ENCODE measurements at regions not wholly inside any gene's neighbourhood (a gene's known extent, or its start where the extent isn't known, plus 50 kb on each side); places are given as distances from the start of the nearest gene placed in this dataset.

DNA sequence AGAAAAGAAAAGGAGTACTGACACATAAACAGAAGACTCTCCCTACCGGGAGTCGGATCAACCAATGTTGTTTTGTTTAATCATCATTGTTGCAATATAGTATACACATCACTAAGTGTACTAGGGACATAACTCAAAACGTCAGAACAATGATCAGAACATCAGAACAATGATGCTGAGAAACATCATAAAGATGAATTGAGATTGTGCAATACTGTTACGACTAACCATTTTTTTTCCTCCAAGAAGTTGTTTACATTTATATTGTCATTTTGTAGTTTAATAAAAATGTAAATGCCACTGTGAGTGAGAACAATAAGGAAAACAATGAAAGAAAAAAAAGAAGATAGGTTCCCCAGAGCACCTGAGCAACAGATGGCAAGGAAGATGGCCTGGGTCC lies 663.1 kb upstream of the PCDH15 start:
- DNase-seq, result no peak
- Histone ChIP-seq H4K8ac (ENCODE audit: low read length) (no peak overlapping the region), H3K9ac (ENCODE audit: low read length) (no peak overlapping the region), H4K91ac (ENCODE audit: low read length) (no peak overlapping the region), H2BK120ac (ENCODE audit: low read depth, low read length) (no peak overlapping the region), H3K4me2 (ENCODE audit: low read length, poor library complexity, severe bottlenecking) (no peak overlapping the region), H3K27ac (ENCODE audit: low read length, poor library complexity, severe bottlenecking) (no peak overlapping the region), H2BK12ac (ENCODE audit: low read length in 2 of 2) (no peak overlapping the region), H3K14ac (ENCODE audit: low read length in 2 of 2) (no peak overlapping the region), H2BK5ac (ENCODE audit: low read depth, low read length, poor library complexity, severe bottlenecking) (no peak overlapping the region), H3K23ac (ENCODE audit: low read length in 2 of 2) (no peak overlapping the region), H3K4ac (ENCODE audit: low read depth in 1 of 2, low read length in 2 of 2) (no peak overlapping the region), H2AK5ac (ENCODE audit: low read length, severe bottlenecking) (no peak overlapping the region), H3K79me1 (replicated peaks; ENCODE audit: low read length, poor library complexity, severe bottlenecking) (no peaks in the 10 kb centered on the region), H3K27me3 (ENCODE audit: control insufficient read depth in 1 of 2, insufficient read depth in 1 of 2, low read length in 2 of 2) (no peaks in the 10 kb centered on the region), H3K9me3 (ENCODE audit: control insufficient read depth, low read length) (no peaks in the 10 kb centered on the region), H3K18ac (ENCODE audit: low read depth in 1 of 2, low read length in 2 of 2) (no peak overlapping the region), H2BK15ac (ENCODE audit: low read depth, poor library complexity, severe bottlenecking) (no peak overlapping the region), H2AFZ (ENCODE audit: low read depth, low read length) (no peak overlapping the region), H3K4me3 (ENCODE audit: insufficient read depth in 1 of 2, low read depth in 1 of 2, low read length in 2 of 2) (no peak overlapping the region), H3K4me1 (ENCODE audit: control insufficient read depth, insufficient read depth, low read depth, low read length) (no peaks in the 10 kb centered on the region), H3K36me3 (ENCODE audit: control insufficient read depth in 1 of 2, insufficient read depth in 2 of 2, low read depth in 1 of 2, low read length in 2 of 2) (no peaks in the 10 kb centered on the region)
- no CpG with 5 or more reads among the region's 4 CpGs for WGBS

DNA sequence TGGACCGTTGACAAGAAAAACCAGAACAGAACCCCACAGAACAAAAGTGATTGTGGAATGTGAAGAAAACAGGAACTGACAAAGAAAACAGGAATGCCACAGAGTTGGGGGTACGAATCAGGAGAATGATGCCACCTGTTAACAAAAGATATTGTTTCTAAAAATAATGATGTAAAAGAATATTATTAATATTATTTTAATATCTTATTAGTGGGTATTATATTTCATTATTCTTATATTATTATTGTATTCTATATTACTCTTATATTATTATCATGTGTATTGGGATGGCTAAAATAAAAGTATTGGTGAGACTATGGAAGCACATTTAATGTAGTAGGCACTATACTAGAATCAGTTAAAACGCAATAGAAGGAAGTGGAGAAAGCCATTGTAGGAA lies 659.0 kb upstream of the PCDH15 start:
- Histone ChIP-seq H3K18ac (ENCODE audit: low read depth in 1 of 2, low read length in 2 of 2) (no peak overlapping the region), H3K4me3 (ENCODE audit: insufficient read depth in 1 of 2, low read depth in 1 of 2, low read length in 2 of 2) (no peak overlapping the region), H2BK15ac (ENCODE audit: low read depth, poor library complexity, severe bottlenecking) (no peak overlapping the region), H3K79me1 (replicated peaks; ENCODE audit: low read length, poor library complexity, severe bottlenecking) (no peaks in the 10 kb centered on the region), H3K27ac (ENCODE audit: low read length, poor library complexity, severe bottlenecking) (no peak overlapping the region), H2AFZ (ENCODE audit: low read depth, low read length) (no peak overlapping the region), H3K36me3 (ENCODE audit: control insufficient read depth in 1 of 2, insufficient read depth in 2 of 2, low read depth in 1 of 2, low read length in 2 of 2) (no peaks in the 10 kb centered on the region), H3K27me3 (ENCODE audit: control insufficient read depth in 1 of 2, insufficient read depth in 1 of 2, low read length in 2 of 2) (no peaks in the 10 kb centered on the region), H3K4me2 (ENCODE audit: low read length, poor library complexity, severe bottlenecking) (no peak overlapping the region), H3K14ac (ENCODE audit: low read length in 2 of 2) (no peak overlapping the region), H2AK5ac (ENCODE audit: low read length, severe bottlenecking) (no peak overlapping the region), H4K91ac (ENCODE audit: low read length) (no peak overlapping the region), H2BK120ac (ENCODE audit: low read depth, low read length) (no peak overlapping the region), H2BK5ac (ENCODE audit: low read depth, low read length, poor library complexity, severe bottlenecking) (no peak overlapping the region), H3K9me3 (ENCODE audit: control insufficient read depth, low read length) (no peaks in the 10 kb centered on the region), H2BK12ac (ENCODE audit: low read length in 2 of 2) (no peak overlapping the region), H3K4ac (ENCODE audit: low read depth in 1 of 2, low read length in 2 of 2) (no peak overlapping the region), H4K8ac (ENCODE audit: low read length) (no peak overlapping the region), H3K4me1 (ENCODE audit: control insufficient read depth, insufficient read depth, low read depth, low read length) (no peaks in the 10 kb centered on the region), H3K9ac (ENCODE audit: low read length) (no peak overlapping the region), H3K23ac (ENCODE audit: low read length in 2 of 2) (no peak overlapping the region)
- no peak for DNase-seq
- WGBS, result 84% methylated on average over 2 of the region's 3 CpGs

DNA sequence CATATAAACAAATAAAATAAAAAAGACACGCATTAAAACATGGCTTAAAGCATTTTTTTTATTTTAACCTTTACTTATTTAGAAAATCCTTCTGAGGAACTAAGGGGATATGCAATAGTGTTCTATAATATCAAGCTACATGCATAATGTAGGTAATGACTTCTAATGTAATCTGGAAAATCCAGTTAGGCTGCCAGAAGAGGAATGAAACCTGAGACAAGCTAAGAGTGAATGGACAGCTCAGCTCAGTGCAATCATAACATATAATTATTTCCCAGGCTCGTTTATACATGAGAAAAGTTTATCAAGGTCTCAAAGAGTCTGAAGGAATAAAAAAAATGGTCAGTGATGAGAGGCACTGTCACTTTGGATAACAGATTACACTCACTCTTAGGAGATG lies 649.0 kb upstream of the PCDH15 start:
- no peak overlapping the region for H2BK120ac ChIP-seq (ENCODE audit: low read depth, low read length)
- no peak overlapping the region for H3K27ac ChIP-seq (ENCODE audit: low read length, poor library complexity, severe bottlenecking)
- H3K4me3 ChIP-seq (ENCODE audit: insufficient read depth in 1 of 2, low read depth in 1 of 2, low read length in 2 of 2), result no peak overlapping the region
- H3K23ac ChIP-seq (ENCODE audit: low read length in 2 of 2), result no peak overlapping the region
- no peaks in the 10 kb centered on the region for H3K79me1 ChIP-seq (replicated peaks; ENCODE audit: low read length, poor library complexity, severe bottlenecking)
- H2BK15ac ChIP-seq (ENCODE audit: low read depth, poor library complexity, severe bottlenecking), result no peak overlapping the region
- no peak overlapping the region for H2AFZ ChIP-seq (ENCODE audit: low read depth, low read length)
- H4K8ac ChIP-seq (ENCODE audit: low read length), result no peak overlapping the region
- WGBS, result no CpG with 5 or more reads among the region's 2 CpGs
- DNase-seq, result no peak
- no peaks in the 10 kb centered on the region for H3K27me3 ChIP-seq (ENCODE audit: control insufficient read depth in 1 of 2, insufficient read depth in 1 of 2, low read length in 2 of 2)
- no peak overlapping the region for H3K9ac ChIP-seq (ENCODE audit: low read length)
- no peak overlapping the region for H2BK5ac ChIP-seq (ENCODE audit: low read depth, low read length, poor library complexity, severe bottlenecking)
- H2AK5ac ChIP-seq (ENCODE audit: low read length, severe bottlenecking), result no peak overlapping the region
- no peak overlapping the region for H3K18ac ChIP-seq (ENCODE audit: low read depth in 1 of 2, low read length in 2 of 2)
- no peaks in the 10 kb centered on the region for H3K36me3 ChIP-seq (ENCODE audit: control insufficient read depth in 1 of 2, insufficient read depth in 2 of 2, low read depth in 1 of 2, low read length in 2 of 2)
- no peak overlapping the region for H3K4ac ChIP-seq (ENCODE audit: low read depth in 1 of 2, low read length in 2 of 2)
- H3K4me1 ChIP-seq (ENCODE audit: control insufficient read depth, insufficient read depth, low read depth, low read length), result no peaks in the 10 kb centered on the region
- H3K4me2 ChIP-seq (ENCODE audit: low read length, poor library complexity, severe bottlenecking), result no peak overlapping the region
- no peaks in the 10 kb centered on the region for H3K9me3 ChIP-seq (ENCODE audit: control insufficient read depth, low read length)
- H2BK12ac ChIP-seq (ENCODE audit: low read length in 2 of 2), result no peak overlapping the region
- H4K91ac ChIP-seq (ENCODE audit: low read length), result no peak overlapping the region
- no peak overlapping the region for H3K14ac ChIP-seq (ENCODE audit: low read length in 2 of 2)

DNA sequence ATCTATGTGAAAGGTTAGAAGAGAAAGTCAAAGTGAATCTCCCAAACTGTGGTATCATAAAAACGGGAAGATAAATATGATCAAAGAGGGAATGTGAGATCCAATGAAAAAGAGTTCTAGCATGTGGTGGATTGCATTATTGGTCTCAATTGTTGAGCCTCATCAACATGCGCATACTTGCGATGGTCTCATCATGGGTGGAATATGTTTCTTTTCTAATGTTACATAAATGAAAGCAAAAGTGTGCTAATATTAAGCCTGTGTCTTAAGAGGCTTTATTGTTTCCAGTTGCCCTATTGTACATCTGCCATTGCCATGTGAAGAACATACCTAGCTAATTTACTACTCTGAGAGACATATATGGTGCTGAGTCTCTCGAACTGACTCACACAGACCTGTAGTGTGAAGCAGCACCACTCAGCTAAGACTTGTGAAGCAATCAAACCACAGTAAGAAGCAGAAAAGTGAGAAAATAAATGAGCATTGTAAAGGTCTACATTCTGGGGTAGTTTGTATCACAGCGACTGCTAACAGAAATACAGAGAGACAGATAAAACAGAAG lies 645.5 kb upstream of the PCDH15 start:
- DNase-seq, result no peak
- Histone ChIP-seq H2AFZ (ENCODE audit: low read depth, low read length) (no peak overlapping the region), H3K4me2 (ENCODE audit: low read length, poor library complexity, severe bottlenecking) (no peak overlapping the region), H2BK5ac (ENCODE audit: low read depth, low read length, poor library complexity, severe bottlenecking) (no peak overlapping the region), H3K36me3 (ENCODE audit: control insufficient read depth in 1 of 2, insufficient read depth in 2 of 2, low read depth in 1 of 2, low read length in 2 of 2) (no peaks in the 10 kb centered on the region), H3K14ac (ENCODE audit: low read length in 2 of 2) (no peak overlapping the region), H3K27ac (ENCODE audit: low read length, poor library complexity, severe bottlenecking) (no peak overlapping the region), H3K9me3 (ENCODE audit: control insufficient read depth, low read length) (no peaks in the 10 kb centered on the region), H4K8ac (ENCODE audit: low read length) (no peak overlapping the region), H2AK5ac (ENCODE audit: low read length, severe bottlenecking) (no peak overlapping the region), H3K23ac (ENCODE audit: low read length in 2 of 2) (no peak overlapping the region), H3K4me1 (ENCODE audit: control insufficient read depth, insufficient read depth, low read depth, low read length) (no peaks in the 10 kb centered on the region), H3K79me1 (replicated peaks; ENCODE audit: low read length, poor library complexity, severe bottlenecking) (no peaks in the 10 kb centered on the region), H3K18ac (ENCODE audit: low read depth in 1 of 2, low read length in 2 of 2) (no peak overlapping the region), H2BK120ac (ENCODE audit: low read depth, low read length) (no peak overlapping the region), H3K27me3 (ENCODE audit: control insufficient read depth in 1 of 2, insufficient read depth in 1 of 2, low read length in 2 of 2) (no peaks in the 10 kb centered on the region), H3K9ac (ENCODE audit: low read length) (no peak overlapping the region), H2BK12ac (ENCODE audit: low read length in 2 of 2) (no peak overlapping the region), H2BK15ac (ENCODE audit: low read depth, poor library complexity, severe bottlenecking) (no peak overlapping the region), H3K4ac (ENCODE audit: low read depth in 1 of 2, low read length in 2 of 2) (no peak overlapping the region), H4K91ac (ENCODE audit: low read length) (no peak overlapping the region), H3K4me3 (ENCODE audit: insufficient read depth in 1 of 2, low read depth in 1 of 2, low read length in 2 of 2) (no peak overlapping the region)
- 94% methylated on average over 5 of the region's 5 CpGs for WGBS
